HG03139 (cell line): ENCODE measurements at regions not wholly inside any gene's neighbourhood (a gene's known extent, or its start where the extent isn't known, plus 50 kb on each side); places are given as distances from the start of the nearest gene placed in this dataset.

Experiments used
- ATAC-seq: cut with Tn5 transposase; IDR thresholded peaks from one replicate; pipeline ENCODE4 v1.9.1; 2021; ENCODE audit not compliant: unreplicated experiment

- ATAC-seq: no peak
Observed at GRCh38 chr2:83584672-83585071, 874.4 kb downstream of the SUCLG1 start.

DNA sequence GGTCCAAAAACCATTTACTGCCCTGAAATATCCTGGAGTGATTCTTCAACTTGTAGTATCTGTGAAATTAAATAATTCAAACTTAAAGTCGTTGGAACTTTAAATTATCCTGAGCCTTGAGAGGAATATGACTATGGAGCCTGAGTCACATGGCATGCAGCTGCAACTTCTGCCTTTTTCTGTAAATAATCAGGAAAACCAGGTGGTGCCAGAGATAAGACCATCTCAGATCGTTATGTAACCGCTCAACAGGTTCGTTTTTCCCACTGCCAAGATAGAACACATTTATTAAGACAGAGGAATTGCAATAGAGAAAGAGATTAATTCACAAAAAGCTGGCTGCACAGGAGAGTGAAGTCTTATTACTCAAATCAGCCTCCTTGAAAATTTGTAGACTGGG lies 876.5 kb downstream of the SUCLG1 start:
- ATAC-seq: no peak

DNA sequence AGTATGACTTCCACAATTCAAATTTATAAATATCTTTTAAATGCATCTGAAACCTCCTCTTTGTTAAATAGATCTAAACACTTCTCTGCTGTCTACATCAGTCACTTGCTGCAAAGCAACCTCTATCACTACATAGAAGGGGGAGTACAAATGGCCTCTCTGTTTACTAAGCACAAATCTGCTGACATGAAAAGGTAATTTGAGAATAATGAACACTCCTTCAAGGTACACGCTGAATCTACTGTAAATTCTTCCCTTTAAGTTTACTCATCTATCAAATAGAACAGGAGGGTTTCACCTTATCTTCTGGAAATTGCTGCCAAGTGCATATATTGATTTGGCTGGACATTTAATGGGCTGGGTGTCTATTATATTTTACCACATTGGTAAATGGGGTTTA lies 879.6 kb downstream of the SUCLG1 start:
- no peak for ATAC-seq

DNA sequence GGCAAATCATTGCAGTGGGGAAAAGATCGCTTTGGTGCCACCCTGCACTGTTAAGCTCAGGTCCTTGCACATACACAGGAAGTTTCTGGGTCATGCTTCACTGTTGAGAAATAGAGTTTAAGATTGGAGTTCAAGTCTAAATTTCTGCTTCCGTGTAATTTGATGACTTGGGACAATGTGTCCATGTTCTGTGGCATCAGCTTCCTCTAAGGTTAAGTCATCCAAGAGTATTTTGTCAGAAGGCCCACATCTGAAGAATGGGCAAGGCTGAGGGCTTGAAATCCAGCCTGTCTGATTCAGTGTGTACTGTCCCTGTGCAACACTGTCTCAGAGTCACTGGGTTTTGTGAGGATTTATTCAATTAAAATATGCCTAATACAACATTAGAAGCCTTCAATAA lies 880.7 kb downstream of the SUCLG1 start:
- ATAC-seq: no peak

DNA sequence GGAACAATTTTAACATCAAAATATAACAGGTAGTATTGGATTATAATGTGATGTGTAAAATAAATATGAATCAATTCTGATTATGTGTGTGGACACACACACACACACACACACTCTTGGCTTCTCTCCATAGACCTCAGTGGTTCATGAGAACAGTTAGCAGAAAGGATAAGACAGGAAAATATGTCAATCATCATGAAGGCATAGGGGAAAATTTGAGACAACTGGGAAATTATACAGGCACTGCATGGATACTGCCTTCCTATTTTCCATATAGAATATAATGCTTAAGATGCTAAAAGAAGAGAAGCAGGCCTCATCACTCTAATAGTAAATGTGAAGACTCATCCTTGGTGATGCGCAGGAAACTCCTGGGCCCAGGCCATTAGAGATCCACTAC lies 884.5 kb downstream of the SUCLG1 start:
- no peak for ATAC-seq

GRCh38 chr2:83573060-83573459 lies 886.0 kb downstream of the SUCLG1 start:
- no peak for ATAC-seq

DNA sequence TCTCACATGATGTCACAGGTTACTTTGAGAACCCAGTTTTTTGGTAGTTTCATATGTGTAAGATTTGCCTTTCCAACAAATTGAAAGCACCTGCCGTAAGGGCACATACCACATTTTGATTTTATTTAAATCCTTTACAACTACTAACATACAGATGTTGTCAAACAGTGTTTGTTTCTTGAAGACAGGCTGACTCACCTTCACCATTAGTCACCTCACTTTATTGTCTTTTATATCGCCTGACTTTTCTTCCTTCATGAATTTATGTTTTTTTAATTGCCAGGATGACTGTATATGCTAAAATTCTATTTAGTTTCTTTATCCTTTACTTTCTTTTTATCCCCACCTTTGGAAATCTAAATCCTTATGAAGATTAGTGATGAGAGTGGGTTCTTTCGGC lies 886.7 kb downstream of the SUCLG1 start:
- ATAC-seq: no peak

- no peak for ATAC-seq
Observed at GRCh38 chr2:83567551-83567950, 891.5 kb downstream of the SUCLG1 start.

GRCh38 chr2:83565626-83566025 lies 893.5 kb downstream of the SUCLG1 start:
- no peak for ATAC-seq

GRCh38 chr2:83565181-83565580 lies 893.9 kb downstream of the SUCLG1 start:
- no peak for ATAC-seq

DNA sequence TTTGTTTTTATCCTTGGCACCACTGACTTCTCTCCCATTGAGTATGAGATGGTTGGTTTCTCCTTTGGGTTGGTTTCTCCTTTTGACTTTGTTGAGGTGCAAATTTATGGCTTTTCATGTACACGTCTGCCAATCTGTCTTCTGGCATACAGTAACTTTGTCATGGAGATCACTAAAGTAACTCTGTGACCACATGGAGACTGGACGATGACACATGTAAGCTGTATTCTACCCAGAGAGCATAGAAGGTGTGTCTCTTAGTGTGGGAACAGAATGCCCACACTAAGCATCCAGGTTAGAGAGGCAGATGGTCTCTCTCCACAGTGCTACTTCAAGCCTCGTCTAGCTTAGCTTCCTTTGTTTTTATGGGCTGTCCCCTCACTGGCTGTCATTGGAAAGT lies 897.5 kb downstream of the SUCLG1 start:
- no peak for ATAC-seq

DNA sequence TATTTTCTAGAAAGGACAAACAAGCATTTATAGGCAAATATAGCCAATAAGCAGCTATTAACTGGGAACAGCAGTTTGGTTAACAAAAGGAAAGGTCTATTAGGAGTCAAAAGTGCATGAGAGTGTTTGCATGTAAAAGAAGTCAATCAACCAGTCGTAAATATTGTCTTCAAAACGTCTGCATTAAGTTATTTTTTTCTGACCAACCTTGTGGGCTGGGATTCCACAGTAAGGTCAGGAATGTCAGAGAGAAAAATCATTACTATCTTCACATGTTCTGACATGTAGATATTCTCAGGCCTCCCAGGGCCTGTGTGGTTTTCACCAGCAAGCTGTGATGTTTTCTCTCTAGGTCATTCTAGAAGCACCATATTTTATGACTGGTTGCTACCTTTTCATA lies 922.5 kb downstream of the SUCLG1 start:
- no peak for ATAC-seq

DNA sequence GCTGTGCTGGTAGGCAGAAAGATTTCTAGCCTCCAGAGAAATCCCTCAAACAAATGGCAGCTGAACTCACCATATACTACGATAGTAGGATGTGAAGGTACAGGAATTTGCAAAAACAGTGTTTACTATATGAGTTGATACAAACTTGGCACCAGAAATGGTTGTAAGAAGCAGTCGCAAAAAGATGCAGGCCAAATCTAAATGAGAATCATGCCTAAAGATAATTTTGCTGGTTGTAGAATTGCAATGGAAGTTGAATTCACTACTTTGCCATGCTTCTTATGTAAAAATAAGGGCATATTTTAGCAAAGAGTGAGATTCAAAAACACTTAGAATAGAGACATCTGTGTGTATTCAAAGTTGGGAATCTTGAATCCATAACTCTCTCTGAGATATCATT lies 924.7 kb downstream of the SUCLG1 start:
- no peak for ATAC-seq

DNA sequence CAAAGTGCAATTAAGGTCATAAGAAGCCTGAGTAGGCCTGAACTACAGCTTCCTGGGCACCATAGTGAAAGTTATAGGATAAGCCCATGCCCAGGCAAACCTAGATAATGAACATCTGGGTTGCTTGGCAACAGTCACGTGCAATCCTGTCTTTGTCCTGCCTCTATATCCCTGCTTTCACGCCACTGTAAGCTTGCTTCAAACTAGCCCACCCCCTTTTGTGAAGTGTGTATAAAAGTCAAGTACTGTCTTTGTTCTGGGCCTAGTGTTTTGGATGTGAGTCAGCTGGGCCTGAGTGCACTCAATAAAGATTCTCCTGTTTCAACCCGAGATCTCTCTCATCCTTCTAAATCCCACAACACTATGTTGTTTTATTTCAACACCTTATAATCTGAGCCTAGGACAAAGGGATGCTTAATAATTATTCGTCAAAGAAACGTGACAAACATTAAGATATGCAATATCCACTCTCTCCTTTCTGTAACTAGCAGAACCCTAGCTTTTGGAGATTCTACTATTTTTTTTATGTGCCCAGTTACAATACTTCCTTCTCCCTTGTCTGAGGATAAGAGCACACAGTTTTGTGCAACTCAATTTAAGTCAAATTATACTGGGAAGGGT lies 927.8 kb downstream of the SUCLG1 start:
- no peak for ATAC-seq

DNA sequence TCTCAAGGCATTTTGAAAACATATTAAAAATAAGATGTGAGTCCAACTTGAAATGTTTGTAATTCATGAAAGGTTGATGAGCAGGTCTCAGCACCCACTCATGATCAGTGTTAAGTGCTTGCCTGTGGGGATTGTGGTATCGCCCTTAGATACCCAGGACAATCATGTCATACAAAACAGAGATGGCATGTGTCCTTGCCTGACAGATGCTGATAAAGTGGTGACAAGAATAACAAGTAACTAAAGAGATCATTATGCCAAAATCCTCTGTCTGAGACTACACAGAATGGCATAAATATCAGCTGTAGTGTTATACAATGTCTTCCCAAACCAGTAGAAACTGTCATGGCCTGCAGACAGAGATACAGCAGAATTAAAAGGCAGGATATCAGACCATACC lies 930.3 kb downstream of the SUCLG1 start:
- no peak for ATAC-seq

DNA sequence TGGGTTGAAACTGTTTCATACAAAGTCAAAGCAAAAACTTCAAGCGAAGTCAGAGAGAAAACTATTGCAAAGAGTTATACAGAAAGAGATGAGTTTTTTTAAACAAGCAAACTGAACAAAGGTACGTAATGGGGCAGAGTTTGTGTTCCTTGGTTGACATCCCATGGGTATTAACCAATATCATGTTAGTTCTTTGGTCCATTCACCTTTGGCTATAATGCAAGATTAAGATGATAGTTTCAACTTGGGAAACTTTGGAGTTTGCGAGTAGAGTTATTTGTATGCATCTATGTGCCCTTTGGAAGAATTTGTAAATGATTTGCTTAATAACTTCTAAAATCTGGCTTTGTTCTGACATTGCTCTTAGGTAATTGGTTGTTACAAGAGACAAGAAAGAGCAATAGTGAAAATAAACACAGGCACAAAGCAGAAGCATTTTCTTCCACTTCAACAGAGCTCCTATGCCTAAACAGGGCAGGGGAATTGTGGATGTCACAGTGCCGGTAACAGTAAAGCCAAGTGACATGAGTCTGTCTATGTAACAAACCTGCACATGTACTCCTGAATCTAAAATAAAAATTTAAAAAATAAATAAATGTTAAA lies 936.1 kb downstream of the SUCLG1 start:
- no peak for ATAC-seq

GRCh38 chr2:83517727-83518368 lies 941.2 kb downstream of the SUCLG1 start:
- no peak for ATAC-seq

DNA sequence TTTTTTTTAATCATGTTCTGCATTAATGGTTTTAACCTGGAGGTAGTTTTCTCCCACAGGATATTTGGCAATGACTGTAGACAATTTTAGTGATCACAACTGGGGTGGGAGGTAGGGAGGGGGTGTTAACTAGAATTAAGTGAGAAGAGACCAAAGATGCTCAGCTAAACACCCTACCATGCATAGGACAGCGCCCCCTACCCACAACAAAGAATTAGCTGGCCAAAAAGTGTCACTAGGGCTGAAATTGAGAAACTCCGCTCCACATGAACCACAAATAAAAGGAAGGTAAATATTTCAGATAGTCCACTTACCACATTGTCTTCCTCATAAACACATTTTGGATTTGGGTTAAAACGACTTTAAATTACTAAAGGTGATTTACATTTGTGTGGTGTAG lies 942.6 kb downstream of the SUCLG1 start:
- no peak for ATAC-seq

GRCh38 chr2:83487451-83487850 lies 971.6 kb downstream of the SUCLG1 start:
- ATAC-seq: no peak

GRCh38 chr2:83481436-83481835 lies 977.6 kb downstream of the SUCLG1 start:
- no peak for ATAC-seq

GRCh38 chr2:83478037-83478436 lies 981.0 kb downstream of the SUCLG1 start:
- no peak for ATAC-seq

DNA sequence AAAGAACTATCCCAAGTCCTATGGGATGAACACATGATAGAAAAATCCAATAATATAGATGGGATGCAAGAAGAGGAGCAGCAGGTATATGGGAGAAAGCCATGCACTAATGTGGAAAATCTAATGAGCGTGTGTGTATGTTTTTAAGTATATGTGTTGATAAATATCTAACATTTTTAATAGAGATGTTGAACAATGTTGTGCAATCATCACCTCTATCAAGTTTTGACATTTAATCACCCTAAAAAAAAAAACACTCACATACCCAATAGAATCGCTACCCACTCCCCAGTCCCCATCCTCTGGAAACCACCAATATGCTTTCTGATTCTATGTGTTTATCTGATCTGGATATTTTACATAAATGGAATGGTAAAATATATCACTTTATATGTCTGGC lies 983.7 kb downstream of the SUCLG1 start:
- ATAC-seq: no peak

- ATAC-seq: no peak
Observed at GRCh38 chr2:83471655-83472054, 987.4 kb downstream of the SUCLG1 start.
